ENCODE measurements at regions not wholly inside any gene's neighbourhood (a gene's known extent, or its start where the extent isn't known, plus 50 kb on each side); places are given as distances from the start of the nearest gene placed in this dataset.

DNA sequence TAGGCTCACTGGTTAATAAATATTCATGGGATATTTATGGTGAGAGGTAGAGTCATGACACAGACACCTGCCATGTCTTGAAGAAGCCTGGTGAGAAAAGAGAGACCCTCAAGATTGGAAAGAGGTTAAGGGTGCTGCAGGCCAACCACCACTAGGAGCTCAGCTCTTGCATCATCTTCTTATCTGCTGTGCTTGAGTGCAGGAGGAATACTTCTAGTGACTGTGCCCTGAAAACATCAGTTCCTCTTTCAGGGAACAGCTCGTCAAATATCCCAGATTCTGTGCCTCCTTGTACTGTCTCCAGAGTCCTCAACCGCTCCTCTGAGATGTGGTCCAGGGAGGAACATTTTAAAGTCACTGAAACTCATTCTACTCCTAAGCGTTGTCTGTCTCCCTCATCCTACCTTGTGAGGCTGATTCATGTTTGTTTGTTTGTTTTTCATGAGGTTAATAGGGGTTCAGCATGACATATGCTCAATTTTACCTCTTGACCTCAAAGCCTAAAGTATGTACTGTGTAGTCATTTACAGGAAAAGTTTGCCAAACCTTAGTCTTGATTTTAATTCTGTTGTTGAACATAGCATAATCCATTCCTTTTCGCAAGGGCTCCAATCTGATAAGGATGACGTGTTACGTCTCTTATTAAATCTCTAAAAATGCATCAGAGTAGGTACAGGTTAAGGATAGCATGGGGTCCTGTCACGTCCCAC is 293.1 kb downstream of the C7orf25 start (continued):
- peak in 1 of 3 experiments; percentile 19; a peak in 1 of 6 replicates for TF ChIP-seq CTCF (IDR thresholded peaks at IDR 0.05 in 2 of 3, conservative IDR thresholded peaks at IDR 0.05 in 1 of 3; ENCODE audit: insufficient read depth in 2 of 3, low read depth in 1 of 3, low read length in 3 of 3)
- TF ChIP-seq ESRRB (CRISPR knock-in tag; IDR thresholded peaks at IDR 0.05; ENCODE audit: borderline replicate concordance) = no peak
- TF ChIP-seq ZNF408 (CRISPR knock-in tag; IDR thresholded peaks at IDR 0.05; ENCODE audit: low read depth) = no peak
- TF ChIP-seq KAT2B (IDR thresholded peaks at IDR 0.05; ENCODE audit: low read depth, low read length) = no peak
- no peak for TF ChIP-seq ZNF347 (CRISPR knock-in tag; IDR thresholded peaks at IDR 0.05; ENCODE audit: low read depth)
- TF ChIP-seq ZNF780A (CRISPR knock-in tag; IDR thresholded peaks at IDR 0.05) = no peak
- no peak for TF ChIP-seq MTA3 (IDR thresholded peaks at IDR 0.05; ENCODE audit: borderline replicate concordance)
- TF ChIP-seq SPI1 (IDR thresholded peaks at IDR 0.05; ENCODE audit: borderline replicate concordance, low read depth, low read length) = peak; percentile 92; the same call in 1 of the 2 replicates
- TF ChIP-seq EP300 (IDR thresholded peaks at IDR 0.05; ENCODE audit: low read length) = peak; percentile 38; the same call in 1 of the 2 replicates
- peak; percentile 61; the same call in 1 of the 2 replicates for TF ChIP-seq ARID1B (IDR thresholded peaks at IDR 0.05)
- no peak for TF ChIP-seq MEIS2 (IDR thresholded peaks at IDR 0.05; ENCODE audit: partially characterized antibody)
- TF ChIP-seq GTF2F1 (IDR thresholded peaks at IDR 0.05; ENCODE audit: low read depth, low read length) = no peak

Measured in K562 (cell line).